CD14-positive monocyte (primary cell): ENCODE measurements at regions not wholly inside any gene's neighbourhood (a gene's known extent, or its start where the extent isn't known, plus 50 kb on each side); places are given as distances from the start of the nearest gene placed in this dataset.

Experiments
- DNase-seq, 3 donors: peaks; one replicate each; pipeline ENCODE4 v3.0.0-alpha.2; 2011 to 2022
- H2AFZ ChIP-seq: 2 replicates; pipeline ENCODE4 v1.6.0; 2012; ENCODE audit warnings: mild to moderate bottlenecking, low read depth, low read length, inconsistent platforms; ENCODE audit not compliant: insufficient read depth, poor library complexity, severe bottlenecking
- H3K27ac ChIP-seq, 2 donors: 1 replicate in 1 of 2; 2 replicates in 1 of 2; pipeline ENCODE4 v1.5.1; 2012 to 2013; ENCODE audit warnings: low read length in 2 of 2, control low read depth in 1 of 2, inconsistent platforms in 1 of 2, low read depth in 1 of 2, mild to moderate bottlenecking in 1 of 2
- H3K27me3 ChIP-seq, 2 donors: one replicate each; pipeline versions ENCODE4 v1.6.0 to v1.6.1; 2011 to 2013; ENCODE audit warnings: low read length in 2 of 2; ENCODE audit not compliant: control insufficient read depth in 2 of 2, insufficient read depth in 2 of 2
- H3K36me3 ChIP-seq, 2 donors: replicated peaks in 1 of 2; 1 replicate in 1 of 2; 2 replicates in 1 of 2; pipeline versions ENCODE4 v1.5.1 to v1.6.1; 2012 to 2013; ENCODE audit warnings: low read length in 2 of 2, control low read depth in 1 of 2, inconsistent platforms in 1 of 2, mild to moderate bottlenecking in 1 of 2; ENCODE audit not compliant: insufficient read depth in 2 of 2, control insufficient read depth in 1 of 2
- H3K4me1 ChIP-seq, 2 donors: 1 replicate in 1 of 2; 2 replicates in 1 of 2; pipeline versions ENCODE4 v1.5.1 to v1.6.1; 2012 to 2013; ENCODE audit warnings: low read length in 2 of 2, control low read depth in 1 of 2, inconsistent platforms in 1 of 2, mild to moderate bottlenecking in 1 of 2, moderate library complexity in 1 of 2; ENCODE audit not compliant: insufficient read depth in 2 of 2, control insufficient read depth in 1 of 2
- H3K4me2 ChIP-seq: replicated peaks from 2 replicates; pipeline ENCODE3; 2012; ENCODE audit warnings: low read length, moderate library complexity, mild to moderate bottlenecking; ENCODE audit not compliant: poor library complexity, severe bottlenecking; ENCODE audit errors: extremely low read depth
- H3K4me3 ChIP-seq, 3 experiments: fragments of 200-600 bp in 1 of 3; sonication (generic) in 1 of 3; replicated peaks in 1 of 3; 1 replicate in 2 of 3; 2 replicates in 1 of 3; pipeline ENCODE4 v1.5.1; 2011 to 2013; ENCODE audit warnings: low read length in 3 of 3, mild to moderate bottlenecking in 3 of 3, control low read depth in 2 of 3, low read depth in 2 of 3, inconsistent platforms in 1 of 3, moderate library complexity in 1 of 3
- H3K79me2 ChIP-seq: 2 replicates; pipeline ENCODE4 v1.6.0; 2012; ENCODE audit warnings: mild to moderate bottlenecking, control low read depth, inconsistent platforms, low read length, moderate library complexity; ENCODE audit not compliant: insufficient read depth
- H3K9ac ChIP-seq: 2 replicates; pipeline ENCODE4 v1.6.0; 2017; ENCODE audit warnings: low read length, mild to moderate bottlenecking; ENCODE audit not compliant: insufficient read depth, poor library complexity, severe bottlenecking
- H3K9me3 ChIP-seq, 2 donors: replicated peaks in 1 of 2; 1 replicate in 1 of 2; 2 replicates in 1 of 2; pipeline versions ENCODE4 v1.5.1 to v1.6.1; 2012 to 2013; ENCODE audit warnings: low read length in 2 of 2, control low read depth in 1 of 2; ENCODE audit not compliant: control insufficient read depth in 1 of 2, insufficient read depth in 1 of 2
- H4K20me1 ChIP-seq: 2 replicates; pipeline ENCODE4 v1.6.0; 2012; ENCODE audit warnings: mild to moderate bottlenecking, low read length, control low read depth, moderate library complexity; ENCODE audit not compliant: insufficient read depth
- H3K27ac Mint-ChIP-seq, 7 donors: one replicate each; pipeline ENCODE4 v1.8.0; 2020; ENCODE audit warnings: mild to moderate bottlenecking in 7 of 7, mixed read lengths in 7 of 7, moderate library complexity in 6 of 7, inconsistent platforms in 2 of 7
- H3K27me3 Mint-ChIP-seq, 3 donors: one replicate each; pipeline ENCODE4 v1.8.0; 2021 to 2022; ENCODE audit warnings: low read depth in 3 of 3, mild to moderate bottlenecking in 3 of 3, mixed read lengths in 3 of 3, moderate library complexity in 3 of 3, inconsistent platforms in 1 of 3
- H3K36me3 Mint-ChIP-seq, 2 donors: one replicate each; pipeline ENCODE4 v1.8.0; 2020; ENCODE audit warnings: mixed read lengths in 2 of 2, inconsistent platforms in 1 of 2, mild to moderate bottlenecking in 1 of 2
- H3K4me1 Mint-ChIP-seq: one replicate; pipeline ENCODE4 v1.8.0; 2020; ENCODE audit warnings: mild to moderate bottlenecking, mixed read lengths
- H3K4me3 Mint-ChIP-seq, 2 donors: one replicate each; pipeline ENCODE4 v1.8.0; 2020; ENCODE audit warnings: mild to moderate bottlenecking in 2 of 2, mixed read lengths in 2 of 2, moderate library complexity in 1 of 2
- H3K9me3 Mint-ChIP-seq, 7 donors: one replicate each; pipeline ENCODE4 v1.8.0; 2020 to 2022; ENCODE audit warnings: mixed read lengths in 7 of 7, mild to moderate bottlenecking in 6 of 7, moderate library complexity in 6 of 7, inconsistent platforms in 2 of 7
- WGBS: methylation state at CpG from one replicate; pipeline ENCODE4 v1.1.5; 2013; ENCODE audit warnings: missing lambda C conversion rate; ENCODE audit not compliant: insufficient coverage; 5-methylcytosine and 5-hydroxymethylcytosine counted together
- intact Hi-C, 2 donors: fragments of 100-400 bp; cut with micrococcal nuclease; formaldehyde crosslinking; loops; one replicate each; pipeline versions ENCODE4 v1.15.0 to v1.15.1; 2023
- TF ChIP-seq, protein P1 (sequence below): fragments of 200-600 bp; IDR thresholded peaks from one replicate; pipeline ENCODE4 v1.8.0; 2022; ENCODE audit warnings: antibody characterized with exemption, mild to moderate bottlenecking

DNA sequence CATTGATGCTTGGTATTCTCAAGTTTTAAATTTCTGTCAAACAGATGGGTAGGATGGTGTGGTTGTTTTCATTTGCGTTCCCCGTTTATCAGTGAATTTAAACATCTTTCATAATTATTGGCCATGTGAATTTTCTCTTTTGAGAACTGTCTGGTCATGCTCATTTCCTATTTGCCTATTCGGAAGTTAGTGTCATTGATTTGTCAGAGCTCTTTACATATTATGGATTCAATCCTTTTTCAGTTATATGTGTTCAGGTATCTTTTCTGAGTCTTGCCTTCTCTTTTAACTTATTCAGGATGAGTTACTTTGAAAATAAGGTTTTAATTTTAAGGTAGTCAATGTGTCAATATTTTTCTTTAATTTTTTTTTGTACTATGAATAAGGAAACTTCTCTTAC is 315.7 kb downstream of the MN1 start:
- no peak overlapping the region for H3K4me3 ChIP-seq
- Mint-ChIP-seq H3K4me3 (no peak overlapping the region), H3K27ac (no peak overlapping the region), H3K27me3 (peaks cover 4 to 9% (median 5%) of the 10 kb centered on the region in 3 donors), H3K9me3 (peaks cover 0 to 2% (median 0%) of the 10 kb centered on the region in 7 donors), H3K4me1 (no peaks in the 10 kb centered on the region), H3K36me3 (no peaks in the 10 kb centered on the region)
- no peaks in the 10 kb centered on the region for H4K20me1 ChIP-seq
- no peaks in the 10 kb centered on the region for H3K36me3 ChIP-seq
- no CpG with 5 or more reads among the region's 3 CpGs for WGBS
- intact Hi-C loops = no loop called here
- no peaks in the 10 kb centered on the region for H3K27me3 ChIP-seq
- DNase-seq = no peak
- no peak overlapping the region for H3K4me2 ChIP-seq
- H3K79me2 ChIP-seq = no peaks in the 10 kb centered on the region
- H3K9me3 ChIP-seq = no peaks in the 10 kb centered on the region
- no peaks in the 10 kb centered on the region for H3K4me1 ChIP-seq
- TF ChIP-seq, protein P1, sequence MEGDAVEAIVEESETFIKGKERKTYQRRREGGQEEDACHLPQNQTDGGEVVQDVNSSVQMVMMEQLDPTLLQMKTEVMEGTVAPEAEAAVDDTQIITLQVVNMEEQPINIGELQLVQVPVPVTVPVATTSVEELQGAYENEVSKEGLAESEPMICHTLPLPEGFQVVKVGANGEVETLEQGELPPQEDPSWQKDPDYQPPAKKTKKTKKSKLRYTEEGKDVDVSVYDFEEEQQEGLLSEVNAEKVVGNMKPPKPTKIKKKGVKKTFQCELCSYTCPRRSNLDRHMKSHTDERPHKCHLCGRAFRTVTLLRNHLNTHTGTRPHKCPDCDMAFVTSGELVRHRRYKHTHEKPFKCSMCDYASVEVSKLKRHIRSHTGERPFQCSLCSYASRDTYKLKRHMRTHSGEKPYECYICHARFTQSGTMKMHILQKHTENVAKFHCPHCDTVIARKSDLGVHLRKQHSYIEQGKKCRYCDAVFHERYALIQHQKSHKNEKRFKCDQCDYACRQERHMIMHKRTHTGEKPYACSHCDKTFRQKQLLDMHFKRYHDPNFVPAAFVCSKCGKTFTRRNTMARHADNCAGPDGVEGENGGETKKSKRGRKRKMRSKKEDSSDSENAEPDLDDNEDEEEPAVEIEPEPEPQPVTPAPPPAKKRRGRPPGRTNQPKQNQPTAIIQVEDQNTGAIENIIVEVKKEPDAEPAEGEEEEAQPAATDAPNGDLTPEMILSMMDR = no peak
- no peak overlapping the region for H3K9ac ChIP-seq
- H2AFZ ChIP-seq = no peak overlapping the region
- H3K27ac ChIP-seq = no peak overlapping the region

DNA sequence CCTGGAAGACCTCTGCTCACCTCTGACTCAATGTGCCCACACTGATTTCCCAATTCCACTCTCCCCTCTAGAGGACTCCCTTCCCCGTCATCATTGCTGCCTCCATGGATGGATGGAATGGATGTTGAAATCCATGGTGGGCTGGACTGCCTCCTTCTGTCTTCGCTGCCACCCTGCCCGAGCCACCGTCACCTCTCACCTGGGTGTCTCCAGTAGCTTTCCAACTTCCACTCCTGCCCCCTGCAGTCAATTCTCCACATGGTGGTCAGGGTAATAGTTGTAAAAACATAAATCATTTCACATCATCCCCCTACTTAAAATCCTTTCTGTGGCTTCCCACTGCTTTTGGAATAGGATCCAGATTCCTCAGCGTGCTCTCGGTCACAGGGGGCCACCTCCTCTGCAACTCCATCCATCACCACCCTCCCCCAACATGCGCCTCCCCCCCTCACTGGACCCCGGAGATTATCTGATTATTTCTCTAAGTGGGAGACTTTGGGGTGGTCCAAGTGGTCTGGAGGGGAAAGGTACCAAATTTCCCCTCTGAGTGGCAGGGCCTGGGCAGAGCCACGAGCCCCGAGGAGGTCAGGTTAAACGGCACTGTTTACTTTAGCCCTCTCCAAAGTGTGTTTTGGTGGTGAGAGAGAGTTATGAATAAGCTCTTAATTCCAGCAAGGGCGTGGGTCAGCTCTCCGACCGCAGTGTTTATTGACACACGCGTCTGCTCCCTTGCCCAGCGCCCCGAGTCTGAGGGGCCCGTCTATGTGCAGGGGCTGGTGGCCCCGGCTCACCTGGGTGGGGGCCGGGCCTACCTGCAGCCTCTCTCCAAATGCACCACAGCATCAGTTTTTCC is 313.7 kb downstream of the MN1 start:
- 88% methylated on average over 10 of the region's 21 CpGs for WGBS
- H3K36me3 Mint-ChIP-seq = no peaks in the 10 kb centered on the region
- DNase-seq = no peak

More for the DNA sequence above, 313.7 kb downstream of the MN1 start:
- H3K4me1 ChIP-seq = no peaks in the 10 kb centered on the region
- no peaks in the 10 kb centered on the region for H3K4me1 Mint-ChIP-seq
- no peaks in the 10 kb centered on the region for H3K79me2 ChIP-seq
- H3K27ac ChIP-seq = no peak overlapping the region
- H3K27ac Mint-ChIP-seq = no peak overlapping the region
- no peaks in the 10 kb centered on the region for H3K27me3 ChIP-seq
- H3K27me3 Mint-ChIP-seq = peaks cover 0 to 3% (median 3%) of the 10 kb centered on the region in 3 donors
- H3K4me3 Mint-ChIP-seq = no peak overlapping the region
- intact Hi-C loops = no loop called here
- no peak overlapping the region for H2AFZ ChIP-seq
- H4K20me1 ChIP-seq = no peaks in the 10 kb centered on the region
- H3K9me3 Mint-ChIP-seq = peaks cover 2 to 9% (median 7%) of the 10 kb centered on the region in 7 donors
- peaks cover 0 to 3% of the 10 kb centered on the region in 2 donors for H3K9me3 ChIP-seq
- H3K36me3 ChIP-seq = no peaks in the 10 kb centered on the region
- H3K9ac ChIP-seq = no peak overlapping the region
- TF ChIP-seq, protein P1 = no peak
- H3K4me2 ChIP-seq = no peak overlapping the region
- H3K4me3 ChIP-seq = no peak overlapping the region
